Common myeloid progenitor, CD34-positive (primary cell): ENCODE measurements at regions not wholly inside any gene's neighbourhood (a gene's known extent, or its start where the extent isn't known, plus 50 kb on each side); places are given as distances from the start of the nearest gene placed in this dataset.
"Not testable (repeated sequence)": the region's sequence is repeated elsewhere in the genome, so short reads cannot be mapped to it uniquely, and the experiment has no call there.

Experiments used
- CTCF ChIA-PET: fragments of 350-600 bp; sonication (Branson Sonifier 250); formaldehyde crosslinking; loops from one replicate; lab custom pipeline; 2021; ENCODE audit warnings: antibody characterized with exemption; lab: Charles Lee
- POLR2A ChIA-PET: fragments of 350-600 bp; sonication (Branson Sonifier 250); formaldehyde crosslinking; loops from one replicate; lab custom pipeline; 2021; ENCODE audit warnings: antibody characterized with exemption; lab: Charles Lee
- DNase-seq, 3 donors: peaks; one replicate each; pipeline versions ENCODE4 v3.0.0 to v3.0.0-alpha.2; 2013
- H3K27ac ChIP-seq, 2 experiments: 1 replicate in 1 of 2; 2 replicates in 1 of 2; pipeline ENCODE4 v1.7.0; 2013; ENCODE audit warnings: inconsistent platforms in 2 of 2, low read length in 2 of 2, mild to moderate bottlenecking in 2 of 2, low read depth in 1 of 2, moderate library complexity in 1 of 2; ENCODE audit not compliant: severe bottlenecking in 2 of 2, insufficient read depth in 1 of 2, poor library complexity in 1 of 2
- H3K27me3 ChIP-seq, 5 experiments: replicated peaks in 2 of 5; 1 replicate in 3 of 5; 2 replicates in 2 of 5; pipeline versions ENCODE4 v1.6.1 to v1.7.0; 2013; ENCODE audit warnings: low read length in 4 of 5, mild to moderate bottlenecking in 2 of 5, moderate library complexity in 2 of 5, inconsistent platforms in 1 of 5; ENCODE audit not compliant: insufficient read depth in 5 of 5, control insufficient read depth in 4 of 5
- H3K36me3 ChIP-seq, 4 experiments: 1 replicate in 2 of 4; 2 replicates in 2 of 4; pipeline versions ENCODE4 v1.6.1 to v1.7.0; 2013; ENCODE audit warnings: low read length in 3 of 4, control low read depth in 1 of 4, mild to moderate bottlenecking in 1 of 4; ENCODE audit not compliant: control insufficient read depth in 4 of 4, insufficient read depth in 4 of 4
- H3K4me1 ChIP-seq, 4 experiments: 1 replicate in 3 of 4; 2 replicates in 1 of 4; pipeline versions ENCODE4 v1.6.1 to v1.7.1; 2013; ENCODE audit warnings: low read length in 3 of 4, mild to moderate bottlenecking in 3 of 4, control low read depth in 1 of 4, inconsistent platforms in 1 of 4, moderate library complexity in 1 of 4; ENCODE audit not compliant: control insufficient read depth in 4 of 4, insufficient read depth in 4 of 4; ENCODE audit errors: control extremely low read depth in 1 of 4
- H3K4me3 ChIP-seq, 7 experiments: 1 replicate in 4 of 7; 2 replicates in 3 of 7; pipeline versions ENCODE4 v1.5.1 to v1.7.0; 2013; ENCODE audit warnings: mild to moderate bottlenecking in 7 of 7, low read length in 6 of 7, moderate library complexity in 6 of 7, inconsistent platforms in 2 of 7, low read depth in 2 of 7, control low read depth in 1 of 7; ENCODE audit not compliant: insufficient read depth in 4 of 7, control insufficient read depth in 1 of 7; ENCODE audit errors: extremely low read depth in 1 of 7
- H3K9me3 ChIP-seq, 5 experiments: 1 replicate in 4 of 5; 2 replicates in 1 of 5; pipeline versions ENCODE4 v1.6.1 to v1.7.1; 2013; ENCODE audit warnings: low read length in 4 of 5, mild to moderate bottlenecking in 2 of 5, inconsistent platforms in 1 of 5, low read depth in 1 of 5, moderate library complexity in 1 of 5; ENCODE audit not compliant: control insufficient read depth in 4 of 5, insufficient read depth in 2 of 5; ENCODE audit errors: control extremely low read depth in 1 of 5
- WGBS: methylation state at CpG from one replicate; pipeline ENCODE4 v1.1.5; 2013; ENCODE audit not compliant: insufficient coverage; 5-methylcytosine and 5-hydroxymethylcytosine counted together

DNA sequence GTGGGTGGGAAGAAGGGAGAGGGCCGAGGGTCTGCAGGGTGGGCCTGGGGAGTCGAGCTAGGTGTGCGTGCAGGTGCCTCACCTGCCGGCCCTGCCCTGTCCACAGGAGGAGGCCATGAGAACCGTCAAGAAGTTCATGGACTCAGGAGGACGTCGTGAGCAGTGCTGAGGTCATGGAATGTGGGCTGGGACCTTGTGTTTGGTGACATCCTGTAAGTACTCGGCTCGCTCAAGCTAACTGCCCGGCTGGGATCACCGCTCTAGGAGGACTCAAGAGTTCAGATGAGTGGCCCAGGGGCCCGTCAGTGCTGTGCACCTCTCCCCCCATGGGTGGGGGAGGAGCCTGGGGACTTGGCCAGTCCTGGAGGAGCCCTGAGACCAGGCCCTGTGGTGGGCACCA is 4444.0 kb upstream of the TPTE start:
- DNase-seq, H3K27me3 ChIP-seq, H3K4me1 ChIP-seq, POLR2A ChIA-PET, H3K9me3 ChIP-seq, H3K4me3 ChIP-seq, H3K36me3 ChIP-seq, CTCF ChIA-PET, H3K27ac ChIP-seq: not testable (repeated sequence)
- WGBS: no CpG with 5 or more reads among the region's 12 CpGs

DNA sequence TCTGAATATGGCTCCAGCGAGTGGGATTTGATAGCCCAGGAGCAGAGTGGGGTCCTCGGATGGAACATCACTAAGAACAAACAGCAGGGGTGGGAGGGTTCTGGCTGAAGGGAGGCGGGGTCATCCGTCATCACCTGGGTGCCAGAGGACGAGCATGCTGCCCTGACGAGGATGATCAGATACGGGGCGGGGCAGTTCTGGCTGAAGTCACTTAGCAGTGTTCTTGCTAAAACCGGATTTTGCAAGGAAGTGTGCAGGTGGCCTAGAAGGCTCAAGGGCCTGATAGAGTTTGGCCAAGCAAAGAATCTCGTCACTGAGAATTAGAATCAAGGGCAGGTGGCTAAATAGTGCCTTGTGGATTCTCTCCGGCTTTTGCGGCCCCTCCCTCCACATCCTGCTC is 4442.5 kb upstream of the TPTE start:
- H3K9me3 ChIP-seq, H3K4me3 ChIP-seq, DNase-seq, POLR2A ChIA-PET, H3K4me1 ChIP-seq, CTCF ChIA-PET, H3K36me3 ChIP-seq, H3K27me3 ChIP-seq, H3K27ac ChIP-seq: not testable (repeated sequence)
- no CpG with 5 or more reads among the region's 12 CpGs for WGBS

DNA sequence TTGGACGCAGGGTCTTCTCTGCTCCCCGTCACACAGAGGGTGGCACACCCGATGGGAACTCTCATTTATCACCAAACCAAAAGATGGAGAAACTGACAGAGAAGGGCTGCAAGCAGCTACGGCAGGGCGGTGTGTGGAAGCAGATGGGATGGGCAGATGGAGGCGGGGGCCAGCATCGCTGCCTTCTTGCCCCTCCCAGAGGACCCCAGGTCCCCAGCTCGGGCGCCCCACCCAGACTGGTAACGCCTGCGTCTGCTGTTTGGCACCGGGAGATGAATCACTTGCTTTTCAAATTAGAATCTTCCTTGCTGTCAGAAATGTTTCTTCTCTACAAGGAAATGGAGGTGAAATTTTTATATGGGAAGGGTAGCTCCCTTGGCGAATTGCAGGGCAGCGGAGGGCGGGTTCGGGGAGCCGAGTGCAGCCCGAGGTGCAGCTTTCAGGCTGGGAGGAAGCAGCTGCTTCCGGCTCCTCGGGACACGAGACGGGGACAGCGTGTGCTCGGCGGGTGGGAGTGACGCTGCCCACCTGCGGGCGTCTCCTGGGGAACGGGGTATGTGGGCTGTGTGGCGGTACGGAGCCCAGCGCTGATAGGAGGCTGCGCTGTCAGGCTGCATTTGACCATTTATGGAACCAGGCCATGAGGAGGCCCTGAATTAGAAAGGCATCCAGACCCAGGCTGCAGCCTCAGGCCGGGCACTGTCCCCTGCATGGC is 4440.3 kb upstream of the TPTE start:
- CTCF ChIA-PET, H3K9me3 ChIP-seq, DNase-seq, H3K4me1 ChIP-seq, POLR2A ChIA-PET, H3K36me3 ChIP-seq, H3K27ac ChIP-seq, H3K27me3 ChIP-seq, H3K4me3 ChIP-seq: not testable (repeated sequence)
- WGBS: no CpG with 5 or more reads among the region's 34 CpGs

DNA sequence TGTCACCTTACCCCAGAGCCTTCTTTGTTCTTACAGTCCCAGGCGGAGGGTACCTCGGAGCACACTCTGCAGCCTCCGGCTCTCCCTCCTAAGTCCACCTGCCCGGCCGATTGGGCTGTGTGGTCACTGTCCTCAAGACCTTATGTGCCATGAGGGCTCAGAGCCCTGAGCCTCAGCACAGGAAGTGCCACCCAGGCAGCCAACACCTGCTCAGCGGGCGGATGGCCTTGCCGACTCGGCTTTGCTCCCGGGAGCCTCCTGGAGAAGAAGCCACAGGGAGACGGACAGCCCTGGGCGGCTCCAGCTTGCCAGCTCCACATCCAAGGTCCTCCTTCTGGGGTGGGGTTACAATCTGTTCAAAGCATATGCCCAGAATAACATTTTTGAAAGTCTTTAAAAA is 4439.2 kb upstream of the TPTE start:
- no CpG with 5 or more reads among the region's 12 CpGs for WGBS
- POLR2A ChIA-PET: not testable (repeated sequence)

DNA sequence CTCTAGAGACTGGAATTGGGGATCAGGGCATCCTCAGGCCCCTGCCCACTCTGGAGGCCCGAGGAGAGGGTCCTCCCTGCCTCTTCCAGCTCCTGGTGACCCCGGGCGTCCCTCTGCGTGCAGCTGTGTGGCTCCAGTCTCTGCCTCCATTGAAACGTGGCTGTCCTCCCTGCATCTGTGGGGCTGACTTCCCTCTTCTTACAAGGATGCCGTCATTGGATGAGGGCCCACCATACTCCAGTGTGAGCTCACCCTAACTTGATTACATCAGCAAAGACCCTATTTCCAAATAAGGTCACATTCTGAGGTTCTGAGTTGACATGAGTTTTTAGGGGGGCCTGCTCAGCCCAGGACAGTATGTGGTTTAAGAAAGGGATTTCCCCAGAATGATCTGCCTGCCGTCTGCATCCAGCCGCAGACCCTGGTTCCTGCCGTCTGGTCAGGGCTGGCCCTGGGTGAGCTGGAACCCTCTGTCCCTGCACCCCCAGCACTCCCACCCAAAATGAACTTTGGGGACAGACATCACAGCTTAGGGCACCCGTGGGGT is 4437.7 kb upstream of the TPTE start:
- WGBS: no CpG with 5 or more reads among the region's 10 CpGs
- DNase-seq, H3K9me3 ChIP-seq, CTCF ChIA-PET, H3K4me1 ChIP-seq, H3K4me3 ChIP-seq, H3K27me3 ChIP-seq, H3K36me3 ChIP-seq, H3K27ac ChIP-seq, POLR2A ChIA-PET: not testable (repeated sequence)

More for the DNA sequence above, 4439.2 kb upstream of the TPTE start:
- H3K27ac ChIP-seq, DNase-seq, H3K4me1 ChIP-seq, H3K27me3 ChIP-seq, CTCF ChIA-PET, H3K4me3 ChIP-seq, H3K9me3 ChIP-seq, H3K36me3 ChIP-seq: not testable (repeated sequence)

DNA sequence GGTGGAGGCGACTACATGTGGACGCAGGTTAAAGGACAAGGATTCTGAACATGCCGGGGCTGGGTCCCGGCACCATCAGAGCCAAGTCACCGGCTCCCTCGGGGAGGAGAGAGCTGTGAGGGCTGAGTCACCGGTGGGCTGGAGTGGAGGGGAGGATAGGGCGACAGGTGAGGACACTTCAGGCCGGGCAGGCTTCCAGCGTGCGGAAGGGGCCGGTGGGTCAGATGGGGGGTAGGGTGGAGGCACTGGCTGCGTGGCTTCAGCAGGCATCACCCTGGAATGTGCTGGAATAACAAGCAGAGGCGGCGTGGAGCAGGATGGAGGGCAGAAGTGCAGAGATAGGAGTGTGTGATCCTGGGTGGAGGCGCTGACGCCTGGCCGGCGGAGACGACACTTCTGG is 4435.3 kb upstream of the TPTE start:
- POLR2A ChIA-PET, H3K4me1 ChIP-seq, H3K9me3 ChIP-seq, H3K27ac ChIP-seq, CTCF ChIA-PET, H3K36me3 ChIP-seq, DNase-seq, H3K4me3 ChIP-seq, H3K27me3 ChIP-seq: not testable (repeated sequence)
- no CpG with 5 or more reads among the region's 20 CpGs for WGBS

DNA sequence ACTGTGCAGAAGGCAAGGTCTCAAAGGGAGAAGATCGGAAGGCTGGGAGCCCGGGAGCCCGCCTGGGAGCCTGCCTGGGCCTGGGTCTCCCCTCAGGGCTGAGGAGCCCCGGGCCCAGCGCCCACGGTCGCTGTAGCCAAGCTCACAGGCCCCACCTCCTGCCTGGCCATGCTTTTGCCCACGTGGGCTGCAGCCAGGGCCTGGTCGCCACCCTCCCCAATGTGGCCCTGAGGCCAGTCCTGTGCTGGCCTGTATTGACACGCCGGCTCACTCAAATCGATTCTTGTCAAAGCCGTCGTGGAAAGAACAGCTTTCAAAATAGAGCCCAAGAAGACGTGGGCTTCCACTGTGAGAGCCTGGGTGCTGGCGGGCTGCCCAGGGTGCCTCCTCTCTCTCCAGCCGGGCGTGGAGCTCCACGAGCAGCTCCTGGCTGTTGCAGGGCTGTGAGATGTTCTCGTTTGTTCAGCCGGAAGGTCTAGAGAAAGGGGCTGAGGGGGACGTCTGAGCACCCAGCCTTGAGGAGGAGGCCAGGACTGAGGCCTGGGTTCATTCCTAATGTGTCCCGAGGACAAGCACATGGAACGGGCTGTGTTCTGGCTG is 4433.7 kb upstream of the TPTE start:
- H3K36me3 ChIP-seq, DNase-seq, H3K4me3 ChIP-seq, POLR2A ChIA-PET, CTCF ChIA-PET, H3K4me1 ChIP-seq, H3K9me3 ChIP-seq, H3K27me3 ChIP-seq, H3K27ac ChIP-seq: not testable (repeated sequence)
- WGBS: no CpG with 5 or more reads among the region's 24 CpGs
